HL-60 (cell line): ENCODE measurements at regions not wholly inside any gene's neighbourhood (a gene's known extent, or its start where the extent isn't known, plus 50 kb on each side); places are given as distances from the start of the nearest gene placed in this dataset.

Experiments used
- CTCF ChIP-seq: IDR thresholded peaks from one replicate; pipeline ENCODE4 v1.5.1; 2011; ENCODE audit warnings: low read length, control low read depth, inconsistent platforms; ENCODE audit not compliant: insufficient read depth
- GABPA ChIP-seq: IDR thresholded peaks from 2 replicates; pipeline ENCODE4 v1.6.1; 2012; ENCODE audit warnings: low read depth
- POLR2AphosphoS5 ChIP-seq: IDR thresholded peaks from 2 replicates; pipeline ENCODE4 v1.6.1; 2012; ENCODE audit warnings: low read depth
- REST ChIP-seq: IDR thresholded peaks from 2 replicates; pipeline ENCODE4 v1.6.1; 2012; ENCODE audit warnings: low read depth; ENCODE audit not compliant: insufficient replicate concordance
- SPI1 ChIP-seq: IDR thresholded peaks from 2 replicates; pipeline ENCODE4 v1.6.1; 2012; ENCODE audit warnings: low read depth, mild to moderate bottlenecking, borderline replicate concordance

- TF ChIP-seq GABPA (no peak), CTCF (no peak), POLR2AphosphoS5 (no peak), REST (no peak), SPI1 (no peak)
Observed at GRCh38 chr10:37495415-37495814, 362.0 kb downstream of the ZNF248 start.
